ENCODE measurements at regions not wholly inside any gene's neighbourhood (a gene's known extent, or its start where the extent isn't known, plus 50 kb on each side); places are given as distances from the start of the nearest gene placed in this dataset.

DNA sequence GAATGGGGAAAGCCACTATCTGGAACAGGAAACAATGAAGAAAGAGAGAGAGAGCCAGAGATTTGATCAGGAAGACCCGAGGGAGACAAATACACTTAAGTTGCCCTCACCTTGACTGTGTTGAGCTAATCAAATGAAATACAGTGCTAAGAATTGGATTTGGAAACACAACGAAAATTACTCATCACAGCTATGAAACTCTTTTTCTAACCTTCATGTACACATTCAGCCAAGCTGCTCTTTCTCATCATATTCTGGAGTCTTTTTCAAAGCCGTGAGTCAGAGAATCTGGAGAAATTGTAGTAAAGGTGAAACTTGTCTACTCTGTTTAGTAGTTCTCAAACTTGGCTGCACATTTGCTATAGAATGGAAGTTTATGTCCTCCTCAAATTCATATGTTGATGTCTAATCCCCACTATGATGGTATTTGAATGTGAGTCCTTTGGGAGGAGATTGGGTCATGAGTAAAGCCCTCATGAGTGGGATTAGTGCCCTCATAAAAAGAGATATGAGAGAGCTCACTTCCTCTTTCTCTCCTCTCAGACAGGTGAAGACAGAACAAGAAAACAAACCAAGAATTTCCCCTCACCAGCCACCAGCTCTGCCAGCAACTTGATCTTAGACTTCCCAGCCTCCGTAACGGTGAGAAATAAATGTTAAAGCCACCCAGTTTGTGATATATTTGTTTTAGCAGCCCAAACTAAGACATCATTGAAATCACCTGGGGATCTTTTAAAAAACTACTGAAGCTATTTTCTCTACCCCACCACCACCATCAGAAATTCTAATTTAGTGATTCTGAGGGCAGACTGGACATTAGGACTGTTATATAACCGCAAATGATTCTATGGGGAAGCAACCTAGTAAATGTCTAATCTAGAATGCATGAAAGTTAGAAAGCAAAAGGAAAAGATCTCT, 143.6 kb upstream of the GRM7 start:
- H2AFZ ChIP-seq (ENCODE audit: low read depth, low read length), result no peak overlapping the region
- no peak for ATAC-seq (ENCODE audit: insufficient read depth, low read depth)
- no peak for TF ChIP-seq EZH2 (IDR thresholded peaks at IDR 0.05; ENCODE audit: borderline replicate concordance, low read depth, low read length, severe bottlenecking)
- TF ChIP-seq, protein P1, sequence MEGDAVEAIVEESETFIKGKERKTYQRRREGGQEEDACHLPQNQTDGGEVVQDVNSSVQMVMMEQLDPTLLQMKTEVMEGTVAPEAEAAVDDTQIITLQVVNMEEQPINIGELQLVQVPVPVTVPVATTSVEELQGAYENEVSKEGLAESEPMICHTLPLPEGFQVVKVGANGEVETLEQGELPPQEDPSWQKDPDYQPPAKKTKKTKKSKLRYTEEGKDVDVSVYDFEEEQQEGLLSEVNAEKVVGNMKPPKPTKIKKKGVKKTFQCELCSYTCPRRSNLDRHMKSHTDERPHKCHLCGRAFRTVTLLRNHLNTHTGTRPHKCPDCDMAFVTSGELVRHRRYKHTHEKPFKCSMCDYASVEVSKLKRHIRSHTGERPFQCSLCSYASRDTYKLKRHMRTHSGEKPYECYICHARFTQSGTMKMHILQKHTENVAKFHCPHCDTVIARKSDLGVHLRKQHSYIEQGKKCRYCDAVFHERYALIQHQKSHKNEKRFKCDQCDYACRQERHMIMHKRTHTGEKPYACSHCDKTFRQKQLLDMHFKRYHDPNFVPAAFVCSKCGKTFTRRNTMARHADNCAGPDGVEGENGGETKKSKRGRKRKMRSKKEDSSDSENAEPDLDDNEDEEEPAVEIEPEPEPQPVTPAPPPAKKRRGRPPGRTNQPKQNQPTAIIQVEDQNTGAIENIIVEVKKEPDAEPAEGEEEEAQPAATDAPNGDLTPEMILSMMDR (IDR thresholded peaks at IDR 0.05; ENCODE audit: borderline replicate concordance, extremely low read depth, low read length, poor library complexity, severe bottlenecking), result no peak
- no peaks in the 10 kb centered on the region for H3K27me3 ChIP-seq (ENCODE audit: insufficient read depth, low read length, poor library complexity)
- H3K9ac ChIP-seq (ENCODE audit: low read depth, low read length), result no peak overlapping the region
- H3K4me3 ChIP-seq (ENCODE audit: low read depth in 1 of 2, low read length in 2 of 2), result no peak overlapping the region
- H3K36me3 ChIP-seq (ENCODE audit: insufficient read depth, low read length), result no peaks in the 10 kb centered on the region
- no peak overlapping the region for H3K27ac ChIP-seq (ENCODE audit: low read length)
- H3K4me1 ChIP-seq (ENCODE audit: insufficient read depth, low read length), result no peaks in the 10 kb centered on the region
- no peaks in the 10 kb centered on the region for H3K79me2 ChIP-seq (ENCODE audit: insufficient read depth, low read length)
- H3K9me3 ChIP-seq (ENCODE audit: insufficient read depth, low read length, severe bottlenecking), result no peaks in the 10 kb centered on the region
- DNase-seq, result no peak
- no peaks in the 10 kb centered on the region for H4K20me1 ChIP-seq (ENCODE audit: insufficient read depth, low read length)
- H3K4me2 ChIP-seq (ENCODE audit: insufficient read depth, low read length), result no peak overlapping the region

DNA sequence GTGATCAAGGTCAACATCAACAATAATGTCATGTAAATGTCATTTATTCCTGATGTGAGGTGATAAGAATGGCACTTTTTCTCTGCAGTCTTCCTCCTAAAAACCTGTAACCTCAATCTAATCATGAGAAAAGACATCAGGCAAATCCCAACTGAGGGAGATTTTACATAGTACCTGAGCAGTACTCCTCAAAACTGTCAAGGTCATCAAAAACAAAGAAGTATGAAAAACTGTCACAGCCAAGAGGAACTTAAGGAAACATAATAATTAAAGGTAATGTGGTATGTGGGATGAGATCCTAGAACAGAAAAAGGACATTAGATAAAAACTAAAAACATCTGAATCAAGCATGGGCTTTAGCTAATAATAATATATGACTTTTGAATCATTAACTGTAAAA, 140.9 kb upstream of the GRM7 start:
- H3K27me3 ChIP-seq (ENCODE audit: insufficient read depth, low read length, poor library complexity), result no peaks in the 10 kb centered on the region
- H3K9me3 ChIP-seq (ENCODE audit: insufficient read depth, low read length, severe bottlenecking), result no peaks in the 10 kb centered on the region
- H3K27ac ChIP-seq (ENCODE audit: low read length), result no peak overlapping the region
- no peak overlapping the region for H3K4me3 ChIP-seq (ENCODE audit: low read depth in 1 of 2, low read length in 2 of 2)
- H3K36me3 ChIP-seq (ENCODE audit: insufficient read depth, low read length), result no peaks in the 10 kb centered on the region
- ATAC-seq (ENCODE audit: insufficient read depth, low read depth), result no peak
- H3K4me1 ChIP-seq (ENCODE audit: insufficient read depth, low read length), result no peaks in the 10 kb centered on the region
- no peak overlapping the region for H3K4me2 ChIP-seq (ENCODE audit: insufficient read depth, low read length)
- no peak for TF ChIP-seq EZH2 (IDR thresholded peaks at IDR 0.05; ENCODE audit: borderline replicate concordance, low read depth, low read length, severe bottlenecking)
- TF ChIP-seq, protein P1 (IDR thresholded peaks at IDR 0.05; ENCODE audit: borderline replicate concordance, extremely low read depth, low read length, poor library complexity, severe bottlenecking), result no peak
- no peaks in the 10 kb centered on the region for H3K79me2 ChIP-seq (ENCODE audit: insufficient read depth, low read length)
- DNase-seq, result no peak
- H3K9ac ChIP-seq (ENCODE audit: low read depth, low read length), result no peak overlapping the region
- H2AFZ ChIP-seq (ENCODE audit: low read depth, low read length), result no peak overlapping the region
- no peaks in the 10 kb centered on the region for H4K20me1 ChIP-seq (ENCODE audit: insufficient read depth, low read length)

DNA sequence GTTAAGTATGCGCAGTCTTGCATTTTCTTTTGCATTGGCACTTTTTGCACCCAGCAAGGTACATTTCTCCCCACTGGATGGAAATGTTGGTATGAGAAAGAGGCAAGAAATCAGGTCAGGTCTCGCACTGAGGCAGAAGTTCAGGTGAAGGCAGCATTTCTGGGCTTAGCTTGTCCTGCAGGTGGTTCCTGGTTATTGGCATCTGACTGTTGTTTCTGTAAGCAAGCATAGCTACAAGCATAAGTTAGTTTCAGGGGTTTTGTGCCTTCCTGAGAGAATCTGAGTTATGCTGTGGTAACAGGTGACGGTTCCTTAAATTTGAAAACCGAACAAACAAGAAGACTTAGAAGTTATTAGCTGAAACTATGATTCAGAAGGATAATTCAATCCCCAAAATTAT, 139.4 kb upstream of the GRM7 start:
- H3K27me3 ChIP-seq (ENCODE audit: insufficient read depth, low read length, poor library complexity), result no peaks in the 10 kb centered on the region
- no peaks in the 10 kb centered on the region for H3K9me3 ChIP-seq (ENCODE audit: insufficient read depth, low read length, severe bottlenecking)
- no peak overlapping the region for H3K4me3 ChIP-seq (ENCODE audit: low read depth in 1 of 2, low read length in 2 of 2)
- H3K36me3 ChIP-seq (ENCODE audit: insufficient read depth, low read length), result no peaks in the 10 kb centered on the region
- no peaks in the 10 kb centered on the region for H4K20me1 ChIP-seq (ENCODE audit: insufficient read depth, low read length)
- H3K9ac ChIP-seq (ENCODE audit: low read depth, low read length), result no peak overlapping the region
- no peak overlapping the region for H2AFZ ChIP-seq (ENCODE audit: low read depth, low read length)
- DNase-seq (no peak), ATAC-seq (ENCODE audit: insufficient read depth, low read depth) (no peak)
- no peaks in the 10 kb centered on the region for H3K4me1 ChIP-seq (ENCODE audit: insufficient read depth, low read length)
- H3K4me2 ChIP-seq (ENCODE audit: insufficient read depth, low read length), result no peak overlapping the region
- H3K27ac ChIP-seq (ENCODE audit: low read length), result no peak overlapping the region
- H3K79me2 ChIP-seq (ENCODE audit: insufficient read depth, low read length), result no peaks in the 10 kb centered on the region
- no peak for TF ChIP-seq EZH2 (IDR thresholded peaks at IDR 0.05; ENCODE audit: borderline replicate concordance, low read depth, low read length, severe bottlenecking)
- TF ChIP-seq, protein P1 (IDR thresholded peaks at IDR 0.05; ENCODE audit: borderline replicate concordance, extremely low read depth, low read length, poor library complexity, severe bottlenecking), result no peak

Data from DND-41 (cell line).